ENCODE measurements at regions not wholly inside any gene's neighbourhood (a gene's known extent, or its start where the extent isn't known, plus 50 kb on each side); places are given as distances from the start of the nearest gene placed in this dataset.

- H3K27ac Mint-ChIP-seq (ENCODE audit: unreplicated experiment) = peak overlapping the region; percentile 8
- no peaks in the 10 kb centered on the region for H3K27me3 Mint-ChIP-seq (ENCODE audit: low read depth)
- no peaks in the 10 kb centered on the region for H3K36me3 Mint-ChIP-seq (ENCODE audit: low read depth)
- no peak overlapping the region for H3K4me3 Mint-ChIP-seq
- no peak for DNase-seq (ENCODE audit: low read depth, low spot score)
- H3K9me3 Mint-ChIP-seq = no peaks in the 10 kb centered on the region
- no peak for TF ChIP-seq CTCF (conservative IDR thresholded peaks at IDR 0.05)
- peaks cover 66% of the 10 kb centered on the region for H3K4me1 Mint-ChIP-seq
Measured at GRCh38 chr11:115715251-115715770, 211.1 kb upstream of the CADM1 start.

- Mint-ChIP-seq H3K9me3 (no peaks in the 10 kb centered on the region), H3K4me3 (no peak overlapping the region), H3K4me1 (peaks cover 70% of the 10 kb centered on the region), H3K27me3 (ENCODE audit: low read depth) (no peaks in the 10 kb centered on the region), H3K36me3 (ENCODE audit: low read depth) (no peaks in the 10 kb centered on the region), H3K27ac (ENCODE audit: unreplicated experiment) (no peak overlapping the region)
- TF ChIP-seq CTCF (conservative IDR thresholded peaks at IDR 0.05) = no peak
- DNase-seq (ENCODE audit: low read depth, low spot score) = no peak
Measured at GRCh38 chr11:115712296-115712695, 208.1 kb upstream of the CADM1 start.

- no peak overlapping the region for H3K27ac Mint-ChIP-seq (ENCODE audit: unreplicated experiment)
- no peak for TF ChIP-seq CTCF (conservative IDR thresholded peaks at IDR 0.05)
- H3K4me1 Mint-ChIP-seq = peaks cover 59% of the 10 kb centered on the region
- no peak for DNase-seq (ENCODE audit: low read depth, low spot score)
- H3K36me3 Mint-ChIP-seq (ENCODE audit: low read depth) = no peaks in the 10 kb centered on the region
- no peaks in the 10 kb centered on the region for H3K9me3 Mint-ChIP-seq
- no peaks in the 10 kb centered on the region for H3K27me3 Mint-ChIP-seq (ENCODE audit: low read depth)
- no peak overlapping the region for H3K4me3 Mint-ChIP-seq
Measured at GRCh38 chr11:115710980-115711379, 206.8 kb upstream of the CADM1 start.

- no peak for TF ChIP-seq CTCF (conservative IDR thresholded peaks at IDR 0.05)
- no peak overlapping the region for H3K4me3 Mint-ChIP-seq
- no peak for DNase-seq (ENCODE audit: low read depth, low spot score)
- no peaks in the 10 kb centered on the region for H3K27me3 Mint-ChIP-seq (ENCODE audit: low read depth)
- H3K27ac Mint-ChIP-seq (ENCODE audit: unreplicated experiment) = peak overlapping the region; percentile 40
- peaks cover 53% of the 10 kb centered on the region for H3K4me1 Mint-ChIP-seq
- no peaks in the 10 kb centered on the region for H3K36me3 Mint-ChIP-seq (ENCODE audit: low read depth)
- H3K9me3 Mint-ChIP-seq = no peaks in the 10 kb centered on the region
Measured at GRCh38 chr11:115710426-115710825, 206.2 kb upstream of the CADM1 start.

GRCh38 chr11:115709297-115709696, 205.1 kb upstream of the CADM1 start:
- Mint-ChIP-seq H3K4me3 (no peak overlapping the region), H3K27ac (ENCODE audit: unreplicated experiment) (no peak overlapping the region), H3K9me3 (peaks cover 3% of the 10 kb centered on the region), H3K27me3 (ENCODE audit: low read depth) (no peaks in the 10 kb centered on the region), H3K36me3 (ENCODE audit: low read depth) (peaks cover 2% of the 10 kb centered on the region), H3K4me1 (peaks cover 45% of the 10 kb centered on the region)
- no peak for DNase-seq (ENCODE audit: low read depth, low spot score)
- no peak for TF ChIP-seq CTCF (conservative IDR thresholded peaks at IDR 0.05)
